Ishikawa (cell line): ENCODE measurements at regions not wholly inside any gene's neighbourhood (a gene's known extent, or its start where the extent isn't known, plus 50 kb on each side); places are given as distances from the start of the nearest gene placed in this dataset.

Experiments
- CEBPB ChIP-seq: IDR thresholded peaks from 2 replicates; pipeline ENCODE4 v1.6.1; 2012
- EGR1 ChIP-seq: IDR thresholded peaks from 2 replicates; pipeline ENCODE4 v1.6.1; 2012
- EP300 ChIP-seq: IDR thresholded peaks from 2 replicates; pipeline ENCODE4 v1.6.1; 2012; ENCODE audit warnings: borderline replicate concordance
- FOXM1 ChIP-seq: IDR thresholded peaks from 2 replicates; pipeline ENCODE4 v1.6.1; 2012; ENCODE audit warnings: low read depth, borderline replicate concordance
- NFIC ChIP-seq: IDR thresholded peaks from 2 replicates; pipeline ENCODE4 v1.6.1; 2012
- RAD21 ChIP-seq: IDR thresholded peaks from 2 replicates; pipeline ENCODE4 v1.6.1; 2012; ENCODE audit warnings: low read depth
- TAF1 ChIP-seq: IDR thresholded peaks from 2 replicates; pipeline ENCODE4 v1.6.1; 2012; ENCODE audit warnings: low read depth, mild to moderate bottlenecking
- TCF12 ChIP-seq: IDR thresholded peaks from 2 replicates; pipeline ENCODE4 v1.6.1; 2012; ENCODE audit warnings: low read depth
- TEAD4 ChIP-seq: IDR thresholded peaks from 2 replicates; pipeline ENCODE4 v1.6.1; 2012
- YY1 ChIP-seq: IDR thresholded peaks from 2 replicates; pipeline ENCODE4 v1.6.1; 2012; ENCODE audit warnings: low read depth
- ZBTB7A ChIP-seq: IDR thresholded peaks from 2 replicates; pipeline ENCODE4 v1.6.1; 2012; ENCODE audit warnings: low read depth
- TF ChIP-seq, protein P1 (sequence below): IDR thresholded peaks from 2 replicates; pipeline ENCODE4 v1.6.1; 2012; ENCODE audit warnings: low read depth, mild to moderate bottlenecking
- TF ChIP-seq, protein P2 (sequence below): IDR thresholded peaks from 2 replicates; pipeline ENCODE4 v1.6.1; 2012

DNA sequence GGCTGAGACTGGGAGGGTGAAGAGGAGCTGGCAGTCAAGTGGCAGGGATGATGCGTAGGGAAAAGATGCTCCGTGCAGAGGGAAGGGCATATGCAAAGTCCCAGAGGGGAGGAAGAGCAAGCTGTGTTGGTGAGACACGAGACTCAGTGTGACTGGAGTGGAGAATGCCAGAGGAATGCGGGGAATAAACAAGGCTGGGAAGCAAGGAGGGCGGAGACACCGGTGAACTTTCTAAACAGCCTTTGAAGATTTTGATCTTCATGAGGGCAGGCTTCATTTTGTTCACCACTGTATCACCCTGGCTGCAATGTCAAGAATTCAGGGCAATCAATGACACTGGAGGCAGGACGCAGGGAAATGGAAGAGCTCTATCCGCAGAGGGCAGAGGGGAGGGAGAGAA, 535.8 kb downstream of the FUT8 start:
- no peak for TF ChIP-seq YY1
- TF ChIP-seq EP300 = no peak
- TF ChIP-seq EGR1 = no peak
- no peak for TF ChIP-seq RAD21
- TF ChIP-seq, protein P1, sequence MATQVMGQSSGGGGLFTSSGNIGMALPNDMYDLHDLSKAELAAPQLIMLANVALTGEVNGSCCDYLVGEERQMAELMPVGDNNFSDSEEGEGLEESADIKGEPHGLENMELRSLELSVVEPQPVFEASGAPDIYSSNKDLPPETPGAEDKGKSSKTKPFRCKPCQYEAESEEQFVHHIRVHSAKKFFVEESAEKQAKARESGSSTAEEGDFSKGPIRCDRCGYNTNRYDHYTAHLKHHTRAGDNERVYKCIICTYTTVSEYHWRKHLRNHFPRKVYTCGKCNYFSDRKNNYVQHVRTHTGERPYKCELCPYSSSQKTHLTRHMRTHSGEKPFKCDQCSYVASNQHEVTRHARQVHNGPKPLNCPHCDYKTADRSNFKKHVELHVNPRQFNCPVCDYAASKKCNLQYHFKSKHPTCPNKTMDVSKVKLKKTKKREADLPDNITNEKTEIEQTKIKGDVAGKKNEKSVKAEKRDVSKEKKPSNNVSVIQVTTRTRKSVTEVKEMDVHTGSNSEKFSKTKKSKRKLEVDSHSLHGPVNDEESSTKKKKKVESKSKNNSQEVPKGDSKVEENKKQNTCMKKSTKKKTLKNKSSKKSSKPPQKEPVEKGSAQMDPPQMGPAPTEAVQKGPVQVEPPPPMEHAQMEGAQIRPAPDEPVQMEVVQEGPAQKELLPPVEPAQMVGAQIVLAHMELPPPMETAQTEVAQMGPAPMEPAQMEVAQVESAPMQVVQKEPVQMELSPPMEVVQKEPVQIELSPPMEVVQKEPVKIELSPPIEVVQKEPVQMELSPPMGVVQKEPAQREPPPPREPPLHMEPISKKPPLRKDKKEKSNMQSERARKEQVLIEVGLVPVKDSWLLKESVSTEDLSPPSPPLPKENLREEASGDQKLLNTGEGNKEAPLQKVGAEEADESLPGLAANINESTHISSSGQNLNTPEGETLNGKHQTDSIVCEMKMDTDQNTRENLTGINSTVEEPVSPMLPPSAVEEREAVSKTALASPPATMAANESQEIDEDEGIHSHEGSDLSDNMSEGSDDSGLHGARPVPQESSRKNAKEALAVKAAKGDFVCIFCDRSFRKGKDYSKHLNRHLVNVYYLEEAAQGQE = no peak
- TF ChIP-seq, protein P2, sequence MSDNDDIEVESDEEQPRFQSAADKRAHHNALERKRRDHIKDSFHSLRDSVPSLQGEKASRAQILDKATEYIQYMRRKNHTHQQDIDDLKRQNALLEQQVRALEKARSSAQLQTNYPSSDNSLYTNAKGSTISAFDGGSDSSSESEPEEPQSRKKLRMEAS = no peak
- no peak for TF ChIP-seq FOXM1
- no peak for TF ChIP-seq CEBPB
- no peak for TF ChIP-seq TEAD4
- no peak for TF ChIP-seq NFIC
- no peak for TF ChIP-seq TAF1
- TF ChIP-seq TCF12 = no peak
- no peak for TF ChIP-seq ZBTB7A
